H1 (cell line): ENCODE measurements at regions not wholly inside any gene's neighbourhood (a gene's known extent, or its start where the extent isn't known, plus 50 kb on each side); places are given as distances from the start of the nearest gene placed in this dataset.

Experiments used
- CTCF ChIA-PET: fragments of 300-600 bp; sonication (Branson Sonifier 250); formaldehyde crosslinking; loops from one replicate; lab custom pipeline; 2021; ENCODE audit not compliant: partially characterized antibody; lab: Charles Lee
- POLR2A ChIA-PET: fragments of 300-600 bp; sonication (Branson Sonifier 250); formaldehyde crosslinking; loops from one replicate; lab custom pipeline; 2021; ENCODE audit warnings: inconsistent platforms; ENCODE audit not compliant: partially characterized antibody; lab: Charles Lee
- DNase-seq, 2 experiments: peaks; one replicate each; pipeline versions ENCODE4 v3.0.0 to v3.0.0-alpha.2; 2010 to 2022; ENCODE audit warnings: low spot score in 2 of 2, low read depth in 1 of 2, mixed read lengths in 1 of 2
- FAIRE-seq: peaks from 2 replicates; lab custom pipeline; 2011; peaks lifted over from hg19 to GRCh38; lab: Jason Lieb, UNC
- H2AFZ ChIP-seq: 2 replicates; pipeline ENCODE4 v1.8.1; 2012; ENCODE audit warnings: low read length, inconsistent platforms
- H2AK5ac ChIP-seq: 2 replicates; pipeline ENCODE4 v1.6.1; 2013; ENCODE audit warnings: low read depth, low read length
- H2BK120ac ChIP-seq: replicated peaks from 2 replicates; pipeline ENCODE3; 2013; ENCODE audit warnings: low read depth, low read length, inconsistent platforms
- H2BK12ac ChIP-seq: 2 replicates; pipeline ENCODE4 v1.6.1; 2013; ENCODE audit warnings: low read depth, low read length
- H2BK15ac ChIP-seq: 2 replicates; pipeline ENCODE4 v1.6.1; 2013; ENCODE audit warnings: low read length
- H2BK20ac ChIP-seq: 2 replicates; pipeline ENCODE4 v1.6.1; 2013; ENCODE audit warnings: low read length
- H2BK5ac ChIP-seq: 2 replicates; pipeline ENCODE4 v1.6.1; 2013; ENCODE audit warnings: low read depth, low read length
- H3K14ac ChIP-seq: 2 replicates; pipeline ENCODE4 v1.6.1; 2013; ENCODE audit warnings: inconsistent platforms; ENCODE audit not compliant: insufficient read length
- H3K18ac ChIP-seq: 2 replicates; pipeline ENCODE4 v1.6.1; 2013; ENCODE audit warnings: low read length; ENCODE audit errors: extremely low read depth
- H3K23ac ChIP-seq: 2 replicates; pipeline ENCODE4 v1.6.1; 2013; ENCODE audit warnings: inconsistent platforms; ENCODE audit not compliant: insufficient read length
- H3K23me2 ChIP-seq: 2 replicates; pipeline ENCODE4 v1.6.1; 2013; ENCODE audit warnings: low read depth, low read length
- H3K27ac ChIP-seq: 2 replicates; pipeline ENCODE4 v1.6.1; 2011; ENCODE audit warnings: low read depth, low read length, inconsistent platforms
- H3K27me3 ChIP-seq, 4 experiments: replicated peaks in 1 of 4; 1 replicate in 1 of 4; 2 replicates in 3 of 4; pipeline versions ENCODE4 v1.6.1 to v1.8.1; 2011 to 2013; ENCODE audit warnings: low read length in 3 of 4, mild to moderate bottlenecking in 3 of 4, inconsistent platforms in 2 of 4, mixed read lengths in 2 of 4, moderate library complexity in 1 of 4; ENCODE audit not compliant: control insufficient read depth in 3 of 4, insufficient read depth in 3 of 4; ENCODE audit errors: extremely low read depth in 1 of 4
- H3K36me3 ChIP-seq, 4 experiments: 2 replicates each; pipeline versions ENCODE4 v1.6.1 to v1.8.1; 2011 to 2013; ENCODE audit warnings: mild to moderate bottlenecking in 4 of 4, low read length in 3 of 4, moderate library complexity in 2 of 4, control low read depth in 1 of 4, inconsistent platforms in 1 of 4; ENCODE audit not compliant: insufficient read depth in 4 of 4, control insufficient read depth in 2 of 4
- H3K4ac ChIP-seq: replicated peaks from 2 replicates; pipeline ENCODE3; 2013; ENCODE audit warnings: low read length, low read depth, mixed read lengths, inconsistent platforms; ENCODE audit not compliant: insufficient read length
- H3K4me1 ChIP-seq, 4 experiments: replicated peaks in 1 of 4; 1 replicate in 1 of 4; 2 replicates in 3 of 4; pipeline versions ENCODE4 v1.6.1 to v1.8.1; 2011 to 2013; ENCODE audit warnings: low read length in 3 of 4, inconsistent platforms in 2 of 4, mixed read lengths in 1 of 4; ENCODE audit not compliant: insufficient read depth in 4 of 4, control insufficient read depth in 3 of 4
- H3K4me2 ChIP-seq, 2 experiments: 2 replicates each; pipeline versions ENCODE4 v1.6.1 to v1.8.1; 2011 to 2013; ENCODE audit warnings: low read depth in 2 of 2, low read length in 2 of 2, control low read depth in 1 of 2, inconsistent platforms in 1 of 2, mild to moderate bottlenecking in 1 of 2; ENCODE audit not compliant: insufficient read depth in 1 of 2
- H3K4me3 ChIP-seq, 4 experiments: fragments of 200-600, 300-600 bp in 1 of 4; sonication (generic), shearing (Covaris generic), sonication (Bioruptor Twin) in 1 of 4; 2 replicates each; pipeline versions ENCODE4 v1.5.1 to v1.8.1; 2011 to 2016; ENCODE audit warnings: low read length in 4 of 4, low read depth in 3 of 4, control low read depth in 2 of 4, inconsistent platforms in 2 of 4, mild to moderate bottlenecking in 2 of 4, mixed read lengths in 1 of 4, moderate library complexity in 1 of 4; ENCODE audit not compliant: insufficient read depth in 2 of 4; ENCODE audit errors: extremely low read depth in 1 of 4
- H3K56ac ChIP-seq: replicated peaks from 2 replicates; pipeline ENCODE3; 2013; ENCODE audit warnings: low read depth, mild to moderate bottlenecking, mixed read lengths, low read length, inconsistent platforms; ENCODE audit not compliant: insufficient read length
- H3K79me1 ChIP-seq: 2 replicates; pipeline ENCODE4 v1.6.1; 2013; ENCODE audit warnings: low read depth, low read length, control low read depth
- H3K79me2 ChIP-seq, 2 experiments: 2 replicates each; pipeline versions ENCODE4 v1.6.1 to v1.8.1; 2012 to 2013; ENCODE audit warnings: low read length in 2 of 2, mild to moderate bottlenecking in 2 of 2, inconsistent platforms in 1 of 2; ENCODE audit not compliant: insufficient read depth in 2 of 2, control insufficient read depth in 1 of 2
- H3K9ac ChIP-seq, 4 experiments: replicated peaks in 1 of 4; 1 replicate in 1 of 4; 2 replicates in 3 of 4; pipeline versions ENCODE4 v1.6.1 to v1.8.1; 2011 to 2013; ENCODE audit warnings: low read depth in 3 of 4, low read length in 3 of 4, control low read depth in 2 of 4, mild to moderate bottlenecking in 2 of 4, moderate library complexity in 2 of 4, inconsistent platforms in 1 of 4; ENCODE audit errors: extremely low read depth in 1 of 4
- H3K9me3 ChIP-seq, 2 experiments: 2 replicates each; pipeline versions ENCODE4 v1.6.1 to v1.8.1; 2012 to 2013; ENCODE audit warnings: mild to moderate bottlenecking in 2 of 2, moderate library complexity in 2 of 2, control low read depth in 1 of 2, inconsistent platforms in 1 of 2, low read depth in 1 of 2, low read length in 1 of 2, mixed read lengths in 1 of 2; ENCODE audit not compliant: insufficient read depth in 2 of 2
- H4K20me1 ChIP-seq, 2 experiments: replicated peaks in 1 of 2; 2 replicates each; pipeline versions ENCODE3 to v1.8.1; 2011 to 2013; ENCODE audit warnings: inconsistent platforms in 2 of 2, low read length in 2 of 2, mild to moderate bottlenecking in 1 of 2; ENCODE audit not compliant: insufficient read depth in 2 of 2, control insufficient read depth in 1 of 2
- H4K5ac ChIP-seq: 2 replicates; pipeline ENCODE4 v1.6.1; 2013; ENCODE audit warnings: low read length, low read depth, mixed read lengths, inconsistent platforms; ENCODE audit not compliant: insufficient read length
- H4K8ac ChIP-seq: 2 replicates; pipeline ENCODE4 v1.8.0; 2013; ENCODE audit warnings: mild to moderate bottlenecking, moderate library complexity, low read length, inconsistent platforms; ENCODE audit not compliant: insufficient read depth; ENCODE audit errors: extremely low read depth
- H4K91ac ChIP-seq: replicated peaks from 2 replicates; pipeline ENCODE3; 2013; ENCODE audit warnings: low read length, mixed read lengths, inconsistent platforms; ENCODE audit not compliant: insufficient read length
- SP2 ChIP-seq: IDR thresholded peaks from 2 replicates; pipeline ENCODE4 v1.6.1; 2012; ENCODE audit warnings: mild to moderate bottlenecking, low read length, inconsistent platforms
- TAF7 ChIP-seq: optimal IDR thresholded peaks from 2 replicates; pipeline ENCODE3; 2011; ENCODE audit warnings: low read depth, mild to moderate bottlenecking, inconsistent platforms, low read length, moderate library complexity, borderline replicate concordance
- WGBS, 2 experiments: shearing (Covaris generic) in 1 of 2; methylation state at CpG; one replicate each; pipeline versions ENCODE4 v1.1.6 to v1.1.7; 2013 to 2015; ENCODE audit warnings: low lambda C conversion rate in 2 of 2, mixed read lengths in 2 of 2, inconsistent platforms in 1 of 2, low coverage in 1 of 2, missing lambda C conversion rate in 1 of 2; ENCODE audit not compliant: insufficient replicate concordance in 2 of 2, insufficient coverage in 1 of 2, insufficient read length in 1 of 2; ENCODE audit errors: extremely low coverage in 1 of 2, missing lambda C conversion rate in 1 of 2; 5-methylcytosine and 5-hydroxymethylcytosine counted together

GRCh38 chr4:17380347-17380746, 131.5 kb downstream of the QDPR start:
- no peak overlapping the region for H2BK120ac ChIP-seq
- H3K4me1 ChIP-seq = no peaks in the 10 kb centered on the region
- no peak for FAIRE-seq
- H2AFZ ChIP-seq = no peak overlapping the region
- no peaks in the 10 kb centered on the region for H3K36me3 ChIP-seq
- no peaks in the 10 kb centered on the region for H3K27me3 ChIP-seq
- no peaks in the 10 kb centered on the region for H3K79me1 ChIP-seq
- H3K27ac ChIP-seq = no peak overlapping the region
- ChIA-PET CTCF (interaction anchor here (0.6 to 2.3 kb wide), 7 partner anchors 10 to 92 kb away, joined by 3 to 12 read pairs (median 5); no protein-coding TSS in a partner anchor), POLR2A (no interaction called here)
- H3K4ac ChIP-seq = no peak overlapping the region
- WGBS, 2 experiments = 87% methylated on average over 2 of the region's 2 CpGs; no CpG with 5 or more reads in 1 of the 2 experiments
- H2AK5ac ChIP-seq = no peak overlapping the region
- no peaks in the 10 kb centered on the region for H3K23me2 ChIP-seq
- H3K4me3 ChIP-seq = no peak overlapping the region
- H4K20me1 ChIP-seq = no peaks in the 10 kb centered on the region
- no peak overlapping the region for H2BK20ac ChIP-seq
- H3K9me3 ChIP-seq = no peaks in the 10 kb centered on the region
- H3K9ac ChIP-seq = no peak overlapping the region
- no peak overlapping the region for H2BK12ac ChIP-seq
- no peak overlapping the region for H3K56ac ChIP-seq
- H4K91ac ChIP-seq = no peak overlapping the region
- no peak overlapping the region for H4K8ac ChIP-seq
- no peak overlapping the region for H3K23ac ChIP-seq
- H4K5ac ChIP-seq = no peak overlapping the region
- H3K18ac ChIP-seq = no peak overlapping the region
- no peak for DNase-seq
- H2BK15ac ChIP-seq = no peak overlapping the region
- H3K79me2 ChIP-seq = no peaks in the 10 kb centered on the region
- no peak overlapping the region for H3K4me2 ChIP-seq
- H2BK5ac ChIP-seq = no peak overlapping the region
- no peak overlapping the region for H3K14ac ChIP-seq
- TF ChIP-seq TAF7 (no peak), SP2 (no peak)
